HepG2 (cell line): ENCODE measurements at regions not wholly inside any gene's neighbourhood (a gene's known extent, or its start where the extent isn't known, plus 50 kb on each side); places are given as distances from the start of the nearest gene placed in this dataset.
A peak's percentile ranks its signal among the peaks of the same experiment; 100 is the strongest.

Experiments used
- ATAC-seq: fragments of 200-7000 bp; cut with Tn5 transposase; 3 replicates; pipeline ENCODE4 v1.9.1; 2020; ENCODE audit warnings: mild to moderate bottlenecking, moderate library complexity
- BruUV-seq: library from RNA; stranded (reverse); fragments of 400-500 nt; replicated peaks from 2 replicates; lab custom pipeline; 2021; lab: Mats Ljungman, UMichigan
- CTCF ChIA-PET: fragments of 300-600 bp; formaldehyde crosslinking; extraction: SDS; loops from one replicate; lab custom pipeline; 2021; ENCODE audit warnings: low total read pairs, inconsistent platforms, low intra/inter-chr PET ratio; lab: Yijun Ruan, JAX
- POLR2A ChIA-PET: fragments of 350-600 bp; sonication (Branson Sonifier 250); formaldehyde crosslinking; loops from one replicate; lab custom pipeline; 2020; ENCODE audit warnings: antibody characterized with exemption, inconsistent platforms; lab: Yijun Ruan, JAX
- DNase-seq: peaks from one replicate; pipeline ENCODE4 v3.0.0-alpha.2; 2015; ENCODE audit warnings: low spot score
- FAIRE-seq: peaks from 3 replicates; lab custom pipeline; 2011; peaks lifted over from hg19 to GRCh38; lab: Jason Lieb, UNC
- H2AFZ ChIP-seq: one replicate; pipeline ENCODE4 v1.6.1; 2011; ENCODE audit warnings: low read length, inconsistent platforms
- H3K27ac ChIP-seq: fragments of 300-600 bp; 3 replicates; pipeline ENCODE4 v1.8.0; 2011; ENCODE audit warnings: mixed run types, mild to moderate bottlenecking, mixed read lengths, low read length, inconsistent platforms; ENCODE audit not compliant: insufficient read depth; ENCODE audit errors: extremely low read length
- H3K27me3 ChIP-seq, 2 experiments: fragments of 200-600 bp in 1 of 2; 2 replicates in 1 of 2; 3 replicates in 1 of 2; pipeline versions ENCODE4 v1.6.0 to v1.8.0; 2011; ENCODE audit warnings: low read length in 2 of 2, mild to moderate bottlenecking in 2 of 2, moderate library complexity in 2 of 2, inconsistent platforms in 1 of 2; ENCODE audit not compliant: insufficient read depth in 2 of 2, control insufficient read depth in 1 of 2
- H3K36me3 ChIP-seq, 2 experiments: fragments of 200-600 bp in 1 of 2; replicated peaks in 1 of 2; 2 replicates in 1 of 2; 3 replicates in 1 of 2; pipeline versions ENCODE4 v1.5.1 to v1.8.0; 2011; ENCODE audit warnings: low read length in 2 of 2, inconsistent platforms in 1 of 2; ENCODE audit not compliant: insufficient read depth in 2 of 2, control insufficient read depth in 1 of 2
- H3K4me1 ChIP-seq: 2 replicates; pipeline ENCODE4 v1.5.1; 2012; ENCODE audit warnings: low read length, inconsistent platforms; ENCODE audit not compliant: insufficient read depth
- H3K4me2 ChIP-seq: 2 replicates; pipeline ENCODE4 v1.6.0; 2011; ENCODE audit warnings: low read depth, low read length, inconsistent platforms
- H3K4me3 ChIP-seq, 3 experiments: fragments of 200-600 bp in 1 of 3; sonication (generic), shearing (Covaris generic) in 1 of 3; replicated peaks in 1 of 3; 2 replicates each; pipeline ENCODE4 v1.5.1; 2011 to 2016; ENCODE audit warnings: low read length in 3 of 3, inconsistent platforms in 2 of 3, low read depth in 2 of 3, mild to moderate bottlenecking in 2 of 3, control low read depth in 1 of 3, mixed read lengths in 1 of 3; ENCODE audit not compliant: insufficient read depth in 1 of 3
- H3K79me2 ChIP-seq: one replicate; pipeline ENCODE4 v1.6.1; 2011; ENCODE audit warnings: low read length, inconsistent platforms; ENCODE audit not compliant: insufficient read depth
- H3K9ac ChIP-seq: 2 replicates; pipeline ENCODE4 v1.6.0; 2011; ENCODE audit warnings: mild to moderate bottlenecking, low read depth, low read length, inconsistent platforms; ENCODE audit not compliant: insufficient read depth
- H3K9me3 ChIP-seq: 2 replicates; pipeline ENCODE4 v1.5.1; 2012; ENCODE audit warnings: mild to moderate bottlenecking, low read length
- H4K20me1 ChIP-seq: 2 replicates; pipeline ENCODE4 v1.6.0; 2011; ENCODE audit warnings: inconsistent platforms, mild to moderate bottlenecking, low read length, moderate library complexity; ENCODE audit not compliant: insufficient read depth
- DBP ChIP-seq: sonication (generic); formaldehyde crosslinking; IDR thresholded peaks from 2 replicates; pipeline ENCODE4 v1.4.0; 2020; ENCODE audit warnings: missing genetic modification reagents; ENCODE audit errors: not compliant biosample characterization
- DMTF1 ChIP-seq: sonication (generic); formaldehyde crosslinking; IDR thresholded peaks from 2 replicates; pipeline ENCODE4 v1.4.0; 2020; ENCODE audit warnings: mild to moderate bottlenecking, missing genetic modification reagents
- FOXK1 ChIP-seq: sonication (generic); formaldehyde crosslinking; IDR thresholded peaks from 2 replicates; pipeline ENCODE4 v1.4.0; 2020; ENCODE audit warnings: low read depth, missing genetic modification reagents, borderline replicate concordance
- KMT2B ChIP-seq: IDR thresholded peaks from 2 replicates; pipeline ENCODE4 v1.6.1; 2016; ENCODE audit warnings: missing genetic modification reagents, missing compliant biosample characterization
- MAFF ChIP-seq: IDR thresholded peaks from 2 replicates; pipeline ENCODE4 v1.6.1; 2011; ENCODE audit warnings: low read depth, low read length, improper control_type of control experiment
- MAFK ChIP-seq, 2 experiments: IDR thresholded peaks in 1 of 2; conservative IDR thresholded peaks in 1 of 2; 2 replicates each; pipeline ENCODE4 v1.6.1; 2011; ENCODE audit warnings: improper control_type of control experiment in 2 of 2, low read length in 2 of 2
- MLX ChIP-seq: IDR thresholded peaks from 2 replicates; pipeline ENCODE4 v1.6.1; 2016
- NONO ChIP-seq, 2 experiments: fragments of 450-650 bp in 1 of 2; sonication (generic) in 1 of 2; formaldehyde crosslinking in 1 of 2; IDR thresholded peaks in 1 of 2; conservative IDR thresholded peaks in 1 of 2; 2 replicates each; pipeline versions ENCODE4 v1.6.1 to v1.8.0; 2017 to 2022; ENCODE audit warnings: mild to moderate bottlenecking in 1 of 2, missing genetic modification reagents in 1 of 2, moderate library complexity in 1 of 2
- NR1H2 ChIP-seq: sonication (generic); formaldehyde crosslinking; IDR thresholded peaks from 2 replicates; pipeline ENCODE4 v1.8.1; 2022; ENCODE audit warnings: low read depth, missing genetic modification reagents, borderline replicate concordance
- SP4 ChIP-seq: sonication (generic); formaldehyde crosslinking; IDR thresholded peaks from 2 replicates; pipeline ENCODE4 v1.8.1; 2023; ENCODE audit warnings: mild to moderate bottlenecking, missing genetic modification reagents
- ZKSCAN1 ChIP-seq: fragments of 150-350 bp; IDR thresholded peaks from 2 replicates; pipeline ENCODE4 v1.6.1; 2014; ENCODE audit warnings: low read length
- ZNF101 ChIP-seq: sonication (generic); formaldehyde crosslinking; IDR thresholded peaks from 2 replicates; pipeline ENCODE4 v1.4.0; 2020; ENCODE audit warnings: mild to moderate bottlenecking, low read depth, missing genetic modification reagents, borderline replicate concordance
- ZNF124 ChIP-seq: sonication (generic); formaldehyde crosslinking; IDR thresholded peaks from 2 replicates; pipeline ENCODE4 v1.4.0; 2020; ENCODE audit warnings: missing genetic modification reagents
- ZNF335 ChIP-seq: sonication (generic); formaldehyde crosslinking; IDR thresholded peaks from 2 replicates; pipeline ENCODE4 v1.4.0; 2020; ENCODE audit warnings: missing genetic modification reagents
- whole genome bisulfite sequencing: methylation state at CpG from one replicate; pipeline ENCODE4 v1.1.6; 2017; ENCODE audit warnings: low lambda C conversion rate; 5-methylcytosine and 5-hydroxymethylcytosine counted together
- in situ Hi-C: cut with HindIII; loops from 2 replicates; pipeline ENCODE4 v1.10.0; 2017; ENCODE audit warnings: low pct_unique_long_range_greater_than_20kb; ENCODE audit not compliant: extremely low pct_ligation_motif_present
- intact Hi-C: fragments of 100-400 bp; cut with micrococcal nuclease; formaldehyde crosslinking; loops from one replicate; pipeline ENCODE4 v1.10.0; 2022; ENCODE audit not compliant: unreplicated experiment

DNA sequence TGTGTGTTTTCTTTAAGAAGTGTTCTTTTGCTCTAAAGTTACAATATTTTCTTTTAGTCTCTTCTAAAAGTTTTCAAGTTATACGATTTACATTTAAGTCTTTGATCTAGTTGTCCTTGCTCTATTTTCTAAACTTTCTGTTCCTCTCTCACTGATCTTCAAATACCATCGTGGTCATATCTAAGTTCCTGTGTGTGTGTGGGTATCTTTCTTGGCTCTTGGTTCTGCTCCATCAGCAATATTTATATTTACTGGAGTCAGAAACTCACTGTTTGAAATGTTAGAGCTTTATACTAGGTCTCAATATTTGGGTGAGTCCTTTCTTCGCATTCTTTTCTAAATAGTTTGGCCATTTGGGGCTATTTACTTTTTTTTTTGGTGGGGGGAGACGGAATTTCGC is 77.3 kb downstream of the COPS8 start:
- H4K20me1 ChIP-seq, result no peaks in the 10 kb centered on the region
- H3K27ac ChIP-seq, result no peak overlapping the region
- H3K4me3 ChIP-seq, result no peak overlapping the region
- DNase-seq, result no peak
- H2AFZ ChIP-seq, result no peak overlapping the region
- TF ChIP-seq MAFK (conservative IDR thresholded peaks at IDR 0.05 in 1 of 2, IDR thresholded peaks at IDR 0.05 in 1 of 2; ENCODE audit: low read length in 2 of 2) (peak; percentile 68 to 76; a peak in 3 of 4 replicates), NONO (IDR thresholded peaks at IDR 0.05) (no peak), NONO (CRISPR knock-in tag; conservative IDR thresholded peaks at IDR 0.05) (no peak), DMTF1 (CRISPR knock-in tag) (no peak), MLX (CRISPR knock-in tag) (no peak), ZNF335 (CRISPR knock-in tag) (no peak), NR1H2 (CRISPR knock-in tag) (no peak), DBP (CRISPR knock-in tag) (no peak), SP4 (CRISPR knock-in tag) (no peak), ZNF124 (CRISPR knock-in tag) (no peak), KMT2B (CRISPR knock-in tag) (no peak), ZNF101 (CRISPR knock-in tag) (no peak), FOXK1 (CRISPR knock-in tag) (no peak), ZKSCAN1 (no peak), MAFF (peak; percentile 58; the same call in 1 of the 2 replicates)
- no TSS peak for BruUV-seq
- ChIA-PET CTCF (no interaction called here), POLR2A (no interaction called here)
- WGBS, result 7% methylated on average over 5 of the region's 5 CpGs
- no peaks in the 10 kb centered on the region for H3K4me1 ChIP-seq
- in situ Hi-C loops, result no loop called here
- no peak for FAIRE-seq
- H3K9ac ChIP-seq, result no peak overlapping the region
- H3K36me3 ChIP-seq, result no peaks in the 10 kb centered on the region
- no peak overlapping the region for H3K4me2 ChIP-seq
- no peaks in the 10 kb centered on the region for H3K79me2 ChIP-seq
- ATAC-seq, result no peak
- H3K9me3 ChIP-seq, result no peaks in the 10 kb centered on the region
- H3K27me3 ChIP-seq, result peaks cover 1 to 13% of the 10 kb centered on the region in 2 experiments; a peak in 2 of 5 replicates
- intact Hi-C loops, result no loop called here
